H9 (cell line): ENCODE measurements at regions not wholly inside any gene's neighbourhood (a gene's known extent, or its start where the extent isn't known, plus 50 kb on each side); places are given as distances from the start of the nearest gene placed in this dataset.
"Not testable (repeated sequence)": the region's sequence is repeated elsewhere in the genome, so short reads cannot be mapped to it uniquely, and the experiment has no call there.

Source experiments
- DNase-seq: peaks from one replicate; pipeline ENCODE4 v3.0.0-alpha.2; 2017
- H2AFZ ChIP-seq: one replicate; pipeline ENCODE4 v1.6.1; 2013; ENCODE audit warnings: mild to moderate bottlenecking, low read length, control low read depth, moderate library complexity
- H2AK5ac ChIP-seq: 2 replicates; pipeline ENCODE4 v1.6.1; 2013; ENCODE audit warnings: low read length, control low read depth, mixed read lengths; ENCODE audit not compliant: insufficient read length
- H2BK120ac ChIP-seq: one replicate; pipeline ENCODE4 v1.6.1; 2013; ENCODE audit warnings: low read depth, mild to moderate bottlenecking, low read length, control low read depth, inconsistent platforms; ENCODE audit not compliant: poor library complexity, severe bottlenecking
- H2BK12ac ChIP-seq: 2 replicates; pipeline ENCODE4 v1.6.1; 2013; ENCODE audit warnings: low read length, control low read depth, mixed read lengths, low read depth; ENCODE audit not compliant: insufficient read length
- H2BK15ac ChIP-seq: 2 replicates; pipeline ENCODE4 v1.6.1; 2013; ENCODE audit warnings: low read depth, low read length, control low read depth
- H2BK20ac ChIP-seq: one replicate; pipeline ENCODE4 v1.6.1; 2013; ENCODE audit warnings: low read depth, mild to moderate bottlenecking, low read length, control low read depth, inconsistent platforms; ENCODE audit not compliant: poor library complexity, severe bottlenecking
- H2BK5ac ChIP-seq: 2 replicates; pipeline ENCODE4 v1.6.1; 2013; ENCODE audit warnings: low read length, control low read depth, mixed read lengths; ENCODE audit not compliant: insufficient read length
- H3K14ac ChIP-seq: 2 replicates; pipeline ENCODE4 v1.6.1; 2013; ENCODE audit warnings: low read length, control low read depth; ENCODE audit not compliant: insufficient read depth
- H3K18ac ChIP-seq: 2 replicates; pipeline ENCODE4 v1.6.1; 2013; ENCODE audit warnings: low read depth, mild to moderate bottlenecking, mixed read lengths, low read length, control low read depth; ENCODE audit not compliant: insufficient read length
- H3K23ac ChIP-seq: 2 replicates; pipeline ENCODE4 v1.6.1; 2013; ENCODE audit warnings: low read length, control low read depth, mixed read lengths, low read depth; ENCODE audit not compliant: insufficient read length
- H3K23me2 ChIP-seq: 2 replicates; pipeline ENCODE4 v1.6.1; 2013; ENCODE audit warnings: low read depth, mild to moderate bottlenecking, mixed read lengths, low read length, control low read depth; ENCODE audit not compliant: insufficient read length, poor library complexity, severe bottlenecking
- H3K27ac ChIP-seq: 2 replicates; pipeline ENCODE4 v1.5.1; 2013; ENCODE audit warnings: low read length, control low read depth, mixed read lengths, low read depth; ENCODE audit not compliant: insufficient read length
- H3K27me3 ChIP-seq: 2 replicates; pipeline ENCODE4 v1.6.1; 2013; ENCODE audit warnings: low read length, control low read depth, inconsistent platforms; ENCODE audit not compliant: insufficient read depth
- H3K4ac ChIP-seq: 2 replicates; pipeline ENCODE4 v1.6.1; 2013; ENCODE audit warnings: low read depth, mild to moderate bottlenecking, control low read depth, inconsistent platforms, low read length, moderate library complexity
- H3K4me1 ChIP-seq: 2 replicates; pipeline ENCODE4 v1.6.1; 2013; ENCODE audit warnings: low read length, control low read depth, inconsistent platforms; ENCODE audit not compliant: insufficient read depth
- H3K4me2 ChIP-seq: 2 replicates; pipeline ENCODE4 v1.6.1; 2013; ENCODE audit warnings: low read length, control low read depth, mixed read lengths; ENCODE audit not compliant: insufficient read length, insufficient read depth
- H3K56ac ChIP-seq: 2 replicates; pipeline ENCODE4 v1.6.1; 2013; ENCODE audit warnings: low read depth, mild to moderate bottlenecking, mixed read lengths, low read length, control low read depth; ENCODE audit not compliant: insufficient read length
- H3K79me1 ChIP-seq: 2 replicates; pipeline ENCODE4 v1.6.1; 2013; ENCODE audit warnings: low read depth, mild to moderate bottlenecking, moderate library complexity, low read length, control low read depth, inconsistent platforms; ENCODE audit not compliant: insufficient read depth, poor library complexity, severe bottlenecking
- H3K79me2 ChIP-seq: 2 replicates; pipeline ENCODE4 v1.6.1; 2013; ENCODE audit warnings: low read length, control low read depth, inconsistent platforms; ENCODE audit not compliant: insufficient read depth
- H3K9ac ChIP-seq: 2 replicates; pipeline ENCODE4 v1.6.1; 2013; ENCODE audit warnings: low read length, control low read depth, mixed read lengths; ENCODE audit not compliant: insufficient read length; ENCODE audit errors: extremely low read depth
- H3K9me3 ChIP-seq: one replicate; pipeline ENCODE4 v1.6.1; 2013; ENCODE audit warnings: low read depth, low read length, inconsistent platforms; ENCODE audit not compliant: control insufficient read depth
- H3T11ph ChIP-seq: one replicate; pipeline ENCODE4 v1.6.1; 2013; ENCODE audit warnings: mild to moderate bottlenecking, low read length, control low read depth, inconsistent platforms
- H4K20me1 ChIP-seq: one replicate; pipeline ENCODE4 v1.6.1; 2013; ENCODE audit not compliant: control insufficient read depth, insufficient read length, insufficient read depth
- H4K5ac ChIP-seq: 2 replicates; pipeline ENCODE4 v1.6.1; 2013; ENCODE audit warnings: low read depth, mild to moderate bottlenecking, mixed read lengths, low read length, control low read depth; ENCODE audit not compliant: insufficient read length
- H4K8ac ChIP-seq: replicated peaks from 2 replicates; pipeline ENCODE4 v1.6.1; 2013; ENCODE audit warnings: low read length, control low read depth, mixed read lengths, low read depth; ENCODE audit not compliant: insufficient read length
- H4K91ac ChIP-seq: 2 replicates; pipeline ENCODE4 v1.6.1; 2013; ENCODE audit warnings: low read depth, mild to moderate bottlenecking, moderate library complexity, mixed read lengths, low read length, control low read depth; ENCODE audit not compliant: insufficient read length
- H3K27ac Mint-ChIP-seq, 3 experiments: 2 replicates in 2 of 3; 3 replicates in 1 of 3; pipeline ENCODE4 v1.8.0; 2020 to 2021; ENCODE audit warnings: mixed read lengths in 3 of 3, mild to moderate bottlenecking in 1 of 3, moderate library complexity in 1 of 3
- H3K27me3 Mint-ChIP-seq: 2 replicates; pipeline ENCODE4 v1.8.0; 2021; ENCODE audit warnings: low read depth, mild to moderate bottlenecking, moderate library complexity, mixed read lengths
- H3K36me3 Mint-ChIP-seq, 3 experiments: 2 replicates in 2 of 3; 3 replicates in 1 of 3; pipeline ENCODE4 v1.8.0; 2020 to 2021; ENCODE audit warnings: low read depth in 3 of 3, mixed read lengths in 3 of 3; ENCODE audit not compliant: insufficient read depth in 1 of 3
- H3K4me1 Mint-ChIP-seq, 2 experiments: 2 replicates each; pipeline ENCODE4 v1.8.0; 2020; ENCODE audit warnings: mixed read lengths in 2 of 2
- H3K4me3 Mint-ChIP-seq, 2 experiments: 2 replicates in 1 of 2; 3 replicates in 1 of 2; pipeline ENCODE4 v1.8.0; 2020 to 2021; ENCODE audit warnings: mild to moderate bottlenecking in 2 of 2, mixed read lengths in 2 of 2, moderate library complexity in 1 of 2
- H3K9me3 Mint-ChIP-seq, 2 experiments: 2 replicates in 1 of 2; 3 replicates in 1 of 2; pipeline ENCODE4 v1.8.0; 2020; ENCODE audit warnings: mild to moderate bottlenecking in 2 of 2, mixed read lengths in 2 of 2, moderate library complexity in 1 of 2
- CTCF ChIP-seq: fragments of 200-600 bp; sonication (generic); conservative IDR thresholded peaks from 3 replicates; pipeline ENCODE4 v1.8.0; 2021; ENCODE audit warnings: antibody characterized with exemption, mild to moderate bottlenecking
- WGBS: extraction: QIAGEN DNeasy Blood & Tissue Kit; methylation state at CpG from one replicate; pipeline ENCODE4 v1.1.7; 2013; ENCODE audit warnings: missing lambda C conversion rate, low lambda C conversion rate, mixed read lengths; ENCODE audit not compliant: insufficient read length; ENCODE audit errors: extremely low coverage; 5-methylcytosine and 5-hydroxymethylcytosine counted together

- Histone ChIP-seq H2AK5ac (no peak overlapping the region), H3K79me2 (no peaks in the 10 kb centered on the region), H3T11ph (no peak overlapping the region), H3K14ac (no peak overlapping the region), H2BK12ac (no peak overlapping the region), H3K79me1 (no peaks in the 10 kb centered on the region), H4K20me1 (no peaks in the 10 kb centered on the region), H3K18ac (no peak overlapping the region), H2BK15ac (no peak overlapping the region), H2BK20ac (no peak overlapping the region), H2AFZ (no peak overlapping the region), H4K91ac (no peak overlapping the region), H2BK120ac (no peak overlapping the region), H3K27ac (no peak overlapping the region), H4K5ac (no peak overlapping the region), H3K9me3 (no peaks in the 10 kb centered on the region), H3K4me2 (no peak overlapping the region), H4K8ac (no peak overlapping the region), H3K9ac (no peak overlapping the region), H3K23ac (no peak overlapping the region), H3K56ac (no peak overlapping the region), H2BK5ac (no peak overlapping the region), H3K23me2 (no peaks in the 10 kb centered on the region), H3K27me3 (no peaks in the 10 kb centered on the region), H3K4me1 (0 out of 2 replicates have a peak, but pooled peaks cover 2% of the 10 kb centered on the region), H3K4ac (no peak overlapping the region)
- no peak for DNase-seq
- no peak for TF ChIP-seq CTCF
- Mint-ChIP-seq H3K9me3 (no peaks in the 10 kb centered on the region), H3K4me1 (peaks cover 9 to 10% of the 10 kb centered on the region in 2 experiments), H3K4me3 (no peak overlapping the region), H3K36me3 (no peaks in the 10 kb centered on the region), H3K27ac (no peak overlapping the region), H3K27me3 (no peaks in the 10 kb centered on the region)
- no CpG with 5 or more reads among the region's 1 CpG for WGBS
These were observed 213.3 kb upstream of the SPRY1 start for GRCh38 chr4:123183308-123183707.

DNA sequence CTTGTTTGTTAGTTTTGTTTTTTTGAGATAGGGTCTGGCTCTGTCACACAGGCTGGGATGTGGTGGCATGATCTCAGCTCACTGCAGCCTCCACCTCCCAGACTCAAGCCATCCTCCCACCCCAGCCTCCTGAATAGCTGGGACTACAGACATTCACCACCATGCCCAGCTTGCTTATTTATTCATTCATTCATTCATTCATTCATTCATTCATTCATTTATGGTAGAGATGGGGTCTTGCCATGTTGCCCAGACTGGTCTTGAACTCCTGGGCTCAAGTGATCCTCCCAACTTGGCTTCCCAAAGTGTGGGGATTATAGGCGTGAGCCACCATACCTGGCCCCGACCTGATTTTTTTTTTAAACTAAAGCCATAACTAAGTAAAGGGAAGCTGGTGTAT lies 212.8 kb upstream of the SPRY1 start:
- not testable (repeated sequence) for H2BK15ac ChIP-seq, H3K27ac ChIP-seq, H3K27ac Mint-ChIP-seq, H2BK120ac ChIP-seq, H3K4me3 Mint-ChIP-seq, H2AK5ac ChIP-seq, H3K9me3 Mint-ChIP-seq, H3K14ac ChIP-seq, H3K23ac ChIP-seq, H3K27me3 ChIP-seq, H4K91ac ChIP-seq, H2BK5ac ChIP-seq, H3K18ac ChIP-seq, H3K9me3 ChIP-seq, H3K79me2 ChIP-seq, H2AFZ ChIP-seq, H4K20me1 ChIP-seq, DNase-seq, H3K4ac ChIP-seq, H3K79me1 ChIP-seq, H4K5ac ChIP-seq, H3K4me1 Mint-ChIP-seq, H3K56ac ChIP-seq, H2BK20ac ChIP-seq, H3K23me2 ChIP-seq, H3K4me1 ChIP-seq, H3K36me3 Mint-ChIP-seq, H3K9ac ChIP-seq, H4K8ac ChIP-seq, H3K4me2 ChIP-seq, H3K27me3 Mint-ChIP-seq, H2BK12ac ChIP-seq, H3T11ph ChIP-seq
- no CpG with 5 or more reads among the region's 2 CpGs for WGBS
